HAP-1 (cell line): ENCODE measurements at regions not wholly inside any gene's neighbourhood (a gene's known extent, or its start where the extent isn't known, plus 50 kb on each side); places are given as distances from the start of the nearest gene placed in this dataset.

ENCODE experiments used
- DNase-seq, 2 experiments: peaks; one replicate each; pipeline ENCODE4 v3.0.0-alpha.2; 2016 to 2020; ENCODE audit warnings: low spot score in 2 of 2
- H3K27me3 ChIP-seq: fragments of 250-450 bp; sonication (Bioruptor Pico); 2 replicates; pipeline ENCODE4 v1.5.1; 2020; ENCODE audit warnings: low read depth, mild to moderate bottlenecking, moderate library complexity
- H3K36me3 ChIP-seq: fragments of 250-450 bp; sonication (Bioruptor Pico); replicated peaks from 2 replicates; pipeline ENCODE4 v1.5.1; 2020; ENCODE audit warnings: mild to moderate bottlenecking
- H3K4me1 ChIP-seq: fragments of 250-450 bp; sonication (Bioruptor Pico); 2 replicates; pipeline ENCODE4 v1.5.1; 2020; ENCODE audit warnings: mild to moderate bottlenecking
- H3K4me3 ChIP-seq: fragments of 250-450 bp; sonication (Bioruptor Pico); 2 replicates; pipeline ENCODE4 v1.5.1; 2020; ENCODE audit warnings: mild to moderate bottlenecking, moderate library complexity
- H3K9me3 ChIP-seq: fragments of 250-450 bp; sonication (Bioruptor Pico); 2 replicates; pipeline ENCODE4 v1.5.1; 2020; ENCODE audit warnings: mild to moderate bottlenecking, moderate library complexity
- in situ Hi-C: fragments of 300-500 bp; cut with MboI; formaldehyde crosslinking; loops from 3 replicates; pipeline ENCODE4 v1.14.3; 2020; ENCODE audit warnings: low sequenced_read_pairs, inconsistent platforms, mixed read lengths

DNA sequence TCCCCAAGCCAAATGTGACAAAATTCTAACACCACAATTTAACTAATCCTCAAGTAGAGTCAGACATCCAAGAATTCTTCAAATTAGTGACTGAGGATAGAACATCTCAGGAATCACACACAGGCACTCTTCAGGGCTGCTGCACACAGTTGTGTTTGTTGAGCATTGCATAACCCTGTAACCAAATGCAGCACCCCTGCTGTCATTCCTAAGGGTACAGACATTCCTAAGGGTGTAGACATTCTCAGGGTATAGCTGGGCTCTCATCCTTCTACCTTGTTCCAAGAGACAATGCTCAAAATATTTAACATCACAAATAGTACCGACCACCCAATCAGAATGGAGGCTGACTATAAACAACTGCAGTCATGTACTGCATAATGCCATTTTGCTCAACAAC lies 107.1 kb upstream of the UBE2E2 start:
- H3K4me1 ChIP-seq: no peaks in the 10 kb centered on the region

DNA sequence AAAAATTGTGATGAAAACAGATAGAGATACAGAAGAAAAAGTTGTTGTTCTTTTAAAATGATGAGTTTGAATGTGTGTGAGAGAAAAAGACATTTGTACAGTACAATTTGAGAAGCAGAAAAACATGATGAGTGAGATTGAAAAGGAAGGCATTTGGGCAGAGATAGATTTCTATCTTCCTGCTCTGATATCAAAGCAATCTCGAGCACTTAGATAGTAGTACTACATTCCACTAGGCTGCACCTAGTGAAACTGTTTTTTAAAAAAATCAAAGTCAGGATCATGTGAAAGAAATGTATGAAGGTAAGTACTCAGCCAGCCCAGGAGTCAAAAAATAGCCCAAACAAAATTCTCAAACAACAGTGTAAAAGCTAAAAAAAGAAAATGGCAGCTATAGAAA lies 104.1 kb upstream of the UBE2E2 start:
- no peak for DNase-seq
- Histone ChIP-seq H3K4me3 (no peak overlapping the region), H3K36me3 (no peaks in the 10 kb centered on the region), H3K9me3 (no peaks in the 10 kb centered on the region), H3K27me3 (peaks cover 6% of the 10 kb centered on the region; the same call in 1 of the 2 replicates), H3K4me1 (no peaks in the 10 kb centered on the region)
- in situ Hi-C loops: no loop called here

More for the DNA sequence above, 107.1 kb upstream of the UBE2E2 start:
- in situ Hi-C loops: no loop called here
- H3K36me3 ChIP-seq: no peaks in the 10 kb centered on the region
- no peaks in the 10 kb centered on the region for H3K9me3 ChIP-seq
- no peak for DNase-seq
- H3K27me3 ChIP-seq: peaks cover 6% of the 10 kb centered on the region; the same call in 1 of the 2 replicates
- H3K4me3 ChIP-seq: no peak overlapping the region

GRCh38 chr3:23099677-23100076 lies 103.5 kb upstream of the UBE2E2 start:
- no peaks in the 10 kb centered on the region for H3K36me3 ChIP-seq
- DNase-seq: no peak
- no peaks in the 10 kb centered on the region for H3K4me1 ChIP-seq
- in situ Hi-C loops: no loop called here
- H3K27me3 ChIP-seq: peaks cover 6% of the 10 kb centered on the region; the same call in 1 of the 2 replicates
- no peak overlapping the region for H3K4me3 ChIP-seq
- no peaks in the 10 kb centered on the region for H3K9me3 ChIP-seq

- Histone ChIP-seq H3K4me3 (no peak overlapping the region), H3K36me3 (no peaks in the 10 kb centered on the region), H3K4me1 (no peaks in the 10 kb centered on the region), H3K27me3 (peaks cover 9% of the 10 kb centered on the region; the same call in 1 of the 2 replicates), H3K9me3 (no peaks in the 10 kb centered on the region)
- no peak for DNase-seq
- in situ Hi-C loops: no loop called here
Observed at GRCh38 chr3:23100106-23100505, 103.0 kb upstream of the UBE2E2 start.

DNA sequence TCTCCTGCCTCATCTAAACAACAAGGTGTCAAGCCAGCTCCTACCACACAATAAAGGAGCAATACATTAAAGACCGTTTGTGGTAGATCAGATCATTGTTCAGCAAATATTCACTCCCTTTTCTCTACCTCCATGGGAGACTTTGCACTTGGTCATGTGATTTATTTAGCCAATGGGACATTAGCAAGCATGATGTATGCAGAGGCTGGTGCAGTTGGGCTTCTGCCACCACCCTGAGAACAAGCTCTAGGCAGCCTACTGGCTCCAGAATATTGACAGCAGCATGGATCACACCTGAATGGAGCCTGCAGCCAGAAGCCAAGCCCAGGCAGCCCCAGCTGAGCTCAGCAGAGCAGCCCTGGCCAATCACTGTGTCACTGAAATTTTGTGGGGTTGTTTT lies 99.4 kb upstream of the UBE2E2 start:
- H3K36me3 ChIP-seq: no peaks in the 10 kb centered on the region

DNA sequence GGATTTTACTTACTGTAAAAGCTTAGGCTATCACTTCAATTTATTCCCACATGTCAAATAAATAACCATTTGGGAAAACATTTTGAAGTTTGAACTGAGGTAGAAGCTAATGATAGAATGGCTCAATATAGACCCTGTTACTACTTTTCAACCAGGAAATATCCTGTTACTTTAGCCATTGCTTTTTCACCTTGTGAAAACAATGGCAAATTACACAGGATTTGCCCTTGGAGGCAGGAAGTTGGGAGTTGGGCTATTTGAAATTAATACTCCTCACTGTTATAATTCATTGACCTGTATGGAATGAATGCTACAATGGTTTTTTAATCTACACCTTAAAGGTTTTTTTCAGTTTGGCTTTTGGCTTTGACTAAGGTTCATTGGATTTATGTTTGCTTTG lies 98.1 kb upstream of the UBE2E2 start:
- in situ Hi-C loops: no loop called here
- DNase-seq: no peak

More for the DNA sequence above, 99.4 kb upstream of the UBE2E2 start:
- no peak for DNase-seq
- Histone ChIP-seq H3K4me3 (no peak overlapping the region), H3K4me1 (no peaks in the 10 kb centered on the region), H3K9me3 (no peaks in the 10 kb centered on the region), H3K27me3 (peaks cover 12% of the 10 kb centered on the region)
- in situ Hi-C loops: no loop called here

DNA sequence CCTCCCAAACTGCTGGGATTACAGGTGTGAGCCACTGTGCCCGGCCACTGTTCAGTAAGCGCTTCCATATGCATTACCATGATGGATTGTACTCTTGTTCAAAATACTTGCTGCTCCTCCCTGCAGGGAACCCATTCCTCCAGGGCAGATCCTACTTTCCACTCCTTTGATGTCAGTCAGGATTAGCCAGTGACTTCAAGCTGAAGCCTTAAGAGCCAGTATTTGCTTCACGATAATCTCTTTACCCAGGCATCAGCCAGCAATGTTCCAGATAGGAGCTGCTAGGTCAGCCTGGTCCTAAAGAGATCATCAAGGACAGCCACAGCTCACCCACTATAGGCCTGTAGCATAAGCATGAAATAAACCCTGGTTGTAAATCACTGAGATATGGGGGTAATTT lies 96.5 kb upstream of the UBE2E2 start:
- Histone ChIP-seq H3K9me3 (no peaks in the 10 kb centered on the region), H3K4me3 (no peak overlapping the region), H3K36me3 (no peaks in the 10 kb centered on the region), H3K27me3 (peaks cover 11% of the 10 kb centered on the region), H3K4me1 (no peaks in the 10 kb centered on the region)
- DNase-seq: no peak
- in situ Hi-C loops: no loop called here

More for the DNA sequence above, 98.1 kb upstream of the UBE2E2 start:
- no peaks in the 10 kb centered on the region for H3K36me3 ChIP-seq
- no peaks in the 10 kb centered on the region for H3K9me3 ChIP-seq
- no peaks in the 10 kb centered on the region for H3K4me1 ChIP-seq
- H3K27me3 ChIP-seq: peaks cover 11% of the 10 kb centered on the region
- no peak overlapping the region for H3K4me3 ChIP-seq

GRCh38 chr3:23107221-23107620 lies 95.9 kb upstream of the UBE2E2 start:
- in situ Hi-C loops: no loop called here
- H3K9me3 ChIP-seq: no peaks in the 10 kb centered on the region
- no peak overlapping the region for H3K4me3 ChIP-seq
- DNase-seq: no peak
- H3K4me1 ChIP-seq: no peaks in the 10 kb centered on the region
- H3K36me3 ChIP-seq: no peaks in the 10 kb centered on the region
- H3K27me3 ChIP-seq: peaks cover 11% of the 10 kb centered on the region

- Histone ChIP-seq H3K4me1 (no peaks in the 10 kb centered on the region), H3K9me3 (no peaks in the 10 kb centered on the region), H3K4me3 (no peak overlapping the region), H3K27me3 (peaks cover 11% of the 10 kb centered on the region), H3K36me3 (no peaks in the 10 kb centered on the region)
- no peak for DNase-seq
- in situ Hi-C loops: no loop called here
Observed at GRCh38 chr3:23108451-23109057, 94.6 kb upstream of the UBE2E2 start.

DNA sequence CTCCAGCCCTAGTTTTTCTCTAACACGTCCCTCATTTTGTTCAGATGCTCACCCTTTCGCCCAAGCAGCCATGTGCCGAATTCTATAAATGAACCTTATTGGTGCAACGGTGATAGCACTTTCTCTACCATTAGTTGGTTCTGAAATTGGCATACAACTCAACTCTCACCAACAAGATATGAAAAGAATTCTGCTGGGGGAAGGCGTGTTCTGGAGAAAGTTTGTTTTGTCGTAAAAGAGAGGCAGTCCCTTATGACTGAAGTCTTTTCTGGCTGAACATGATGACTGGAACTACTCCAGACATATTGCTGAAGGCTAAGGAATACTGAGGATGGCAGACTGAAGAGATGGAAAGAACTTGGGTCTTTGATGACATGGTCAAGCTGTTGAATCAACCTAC lies 91.8 kb upstream of the UBE2E2 start:
- Histone ChIP-seq H3K4me3 (no peak overlapping the region), H3K4me1 (no peaks in the 10 kb centered on the region), H3K9me3 (no peaks in the 10 kb centered on the region), H3K27me3 (peaks cover 7% of the 10 kb centered on the region), H3K36me3 (no peaks in the 10 kb centered on the region)
- in situ Hi-C loops: no loop called here
- no peak for DNase-seq

- in situ Hi-C loops: no loop called here
- no peaks in the 10 kb centered on the region for H3K4me1 ChIP-seq
Observed at GRCh38 chr3:23111797-23112196, 91.3 kb upstream of the UBE2E2 start.

DNA sequence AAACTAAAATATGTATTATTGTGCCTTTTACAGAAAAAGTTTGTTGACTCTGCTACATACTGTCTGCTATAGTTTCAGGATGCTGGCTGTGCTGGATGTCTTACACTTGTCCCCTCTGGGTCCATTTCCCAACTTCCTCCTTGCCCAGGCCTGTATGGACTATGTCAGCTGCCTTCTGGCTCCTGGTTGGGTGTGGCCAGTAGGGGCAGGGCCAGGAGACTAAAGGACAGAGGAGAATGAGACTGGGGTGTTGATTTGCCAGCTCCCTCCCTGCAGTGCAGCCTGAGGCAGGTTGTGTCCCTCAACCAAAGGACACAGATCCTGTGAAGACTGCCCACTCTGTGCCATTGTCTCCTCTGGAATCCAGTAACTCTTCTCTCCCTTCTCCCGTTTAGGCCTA lies 90.6 kb upstream of the UBE2E2 start:
- H3K4me3 ChIP-seq: no peak overlapping the region
- DNase-seq: no peak
- H3K4me1 ChIP-seq: no peaks in the 10 kb centered on the region
- in situ Hi-C loops: no loop called here
- H3K36me3 ChIP-seq: no peaks in the 10 kb centered on the region
- H3K27me3 ChIP-seq: peaks cover 14% of the 10 kb centered on the region
- H3K9me3 ChIP-seq: no peaks in the 10 kb centered on the region

More at GRCh38 chr3:23111797-23112196, 91.3 kb upstream of the UBE2E2 start:
- H3K4me3 ChIP-seq: no peak overlapping the region
- no peaks in the 10 kb centered on the region for H3K9me3 ChIP-seq
- H3K36me3 ChIP-seq: no peaks in the 10 kb centered on the region
- DNase-seq: no peak
- H3K27me3 ChIP-seq: peaks cover 12% of the 10 kb centered on the region

GRCh38 chr3:23113455-23114171 lies 89.5 kb upstream of the UBE2E2 start:
- Histone ChIP-seq H3K4me1 (no peaks in the 10 kb centered on the region), H3K9me3 (no peaks in the 10 kb centered on the region), H3K36me3 (no peaks in the 10 kb centered on the region), H3K27me3 (peaks cover 12% of the 10 kb centered on the region), H3K4me3 (no peak overlapping the region)
- in situ Hi-C loops: no loop called here
- no peak for DNase-seq

GRCh38 chr3:23114432-23114831 lies 88.7 kb upstream of the UBE2E2 start:
- no peak overlapping the region for H3K4me3 ChIP-seq
- in situ Hi-C loops: no loop called here
- no peaks in the 10 kb centered on the region for H3K4me1 ChIP-seq
- H3K9me3 ChIP-seq: no peaks in the 10 kb centered on the region
- no peaks in the 10 kb centered on the region for H3K36me3 ChIP-seq
- no peak for DNase-seq
- H3K27me3 ChIP-seq: peaks cover 9% of the 10 kb centered on the region
